ENCODE measurements at regions not wholly inside any gene's neighbourhood (a gene's known extent, or its start where the extent isn't known, plus 50 kb on each side); places are given as distances from the start of the nearest gene placed in this dataset.
"Not testable (repeated sequence)": the region's sequence is repeated elsewhere in the genome, so short reads cannot be mapped to it uniquely, and the experiment has no call there.

DNA sequence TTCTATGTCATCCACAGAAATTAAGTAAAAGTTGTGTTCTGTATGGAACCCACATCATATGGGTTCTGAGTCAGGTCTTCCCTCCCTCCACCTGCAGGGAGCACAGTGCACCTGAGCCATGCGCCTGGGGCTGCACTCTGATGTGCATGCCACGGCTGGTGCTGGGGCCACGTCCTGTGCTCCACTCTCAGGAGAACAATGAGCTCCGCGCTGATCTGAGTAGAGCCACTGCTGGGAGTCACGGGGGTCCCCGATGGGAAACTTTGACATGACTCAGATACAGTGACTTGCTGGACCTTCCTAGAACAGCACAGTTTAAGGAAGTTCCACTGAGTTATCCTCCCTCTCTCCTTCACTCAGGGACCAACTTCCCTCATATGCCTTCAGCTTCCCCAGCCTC is 683.4 kb downstream of the TMEM121 start:
- Mint-ChIP-seq H3K36me3 (ENCODE audit: low read depth) (no peaks in the 10 kb centered on the region), H3K27ac (no peak overlapping the region), H3K4me1 (ENCODE audit: low read depth) (no peaks in the 10 kb centered on the region), H3K9me3 (no peaks in the 10 kb centered on the region), H3K27me3 (ENCODE audit: low read depth) (peaks cover 39% of the 10 kb centered on the region), H3K4me3 (ENCODE audit: low read depth) (no peak overlapping the region)
- no peak for DNase-seq (ENCODE audit: low spot score)
- intact Hi-C loops (cut with micrococcal nuclease), result no loop called here

DNA sequence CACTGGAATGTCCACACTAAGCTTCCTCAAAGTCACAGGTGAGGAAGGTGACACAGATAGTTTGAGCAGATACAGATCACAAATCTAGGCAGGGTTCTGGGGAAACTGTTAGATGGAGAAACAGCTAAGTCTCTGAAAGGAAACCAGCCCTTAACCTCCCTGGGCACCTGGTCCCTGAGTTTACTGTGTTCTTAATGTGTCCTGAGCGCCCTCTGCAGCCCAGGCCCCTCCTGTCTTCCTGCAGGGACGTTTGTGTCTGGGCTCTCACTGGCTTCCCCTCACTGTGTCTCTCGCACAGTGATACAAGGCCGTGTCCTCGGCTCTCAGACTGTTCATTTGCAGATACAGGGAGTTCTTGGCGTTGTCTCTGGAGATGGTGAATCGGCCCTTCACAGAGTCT is 684.3 kb downstream of the TMEM121 start:
- intact Hi-C loops (cut with micrococcal nuclease), result no loop called here
- Mint-ChIP-seq H3K4me3 (ENCODE audit: low read depth) (no peak overlapping the region), H3K27me3 (ENCODE audit: low read depth) (peaks cover 41% of the 10 kb centered on the region), H3K9me3 (no peaks in the 10 kb centered on the region), H3K27ac (no peak overlapping the region), H3K36me3 (ENCODE audit: low read depth) (no peaks in the 10 kb centered on the region), H3K4me1 (ENCODE audit: low read depth) (no peaks in the 10 kb centered on the region)
- no peak for DNase-seq (ENCODE audit: low spot score)

DNA sequence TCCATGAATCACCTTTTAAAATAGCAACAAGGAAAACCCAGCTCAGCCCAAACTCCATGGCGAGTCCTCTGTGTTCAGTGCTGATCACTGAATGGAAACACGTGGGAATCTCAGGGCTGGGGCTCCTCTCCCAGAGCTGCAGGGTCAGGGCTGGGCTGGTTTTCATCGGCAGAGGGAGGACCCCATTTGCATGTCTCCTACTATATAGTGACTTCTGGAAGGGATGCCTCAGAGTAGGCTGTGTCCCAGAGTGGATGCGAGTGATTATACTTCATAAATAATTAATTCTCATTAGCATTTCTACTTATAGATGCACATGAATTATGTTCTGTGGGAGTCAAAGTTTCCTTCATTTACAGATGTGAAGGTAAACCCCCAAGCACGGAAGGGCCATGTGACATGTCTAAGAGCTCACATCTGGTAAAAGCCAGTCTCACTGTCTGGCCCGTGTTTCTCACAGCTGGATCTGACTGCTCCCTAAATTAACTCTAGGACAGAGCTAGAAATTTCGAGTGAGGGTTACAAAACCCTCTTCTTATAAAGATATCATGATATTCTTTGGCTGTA is 685.0 kb downstream of the TMEM121 start:
- H3K4me3 Mint-ChIP-seq (ENCODE audit: low read depth), result no peak overlapping the region
- no peaks in the 10 kb centered on the region for H3K36me3 Mint-ChIP-seq (ENCODE audit: low read depth)
- H3K9me3 Mint-ChIP-seq, result no peaks in the 10 kb centered on the region
- intact Hi-C loops (cut with micrococcal nuclease), result no loop called here
- DNase-seq (ENCODE audit: low spot score), result no peak
- no peaks in the 10 kb centered on the region for H3K4me1 Mint-ChIP-seq (ENCODE audit: low read depth)
- H3K27ac Mint-ChIP-seq, result no peak overlapping the region
- H3K27me3 Mint-ChIP-seq (ENCODE audit: low read depth), result peaks cover 39% of the 10 kb centered on the region

DNA sequence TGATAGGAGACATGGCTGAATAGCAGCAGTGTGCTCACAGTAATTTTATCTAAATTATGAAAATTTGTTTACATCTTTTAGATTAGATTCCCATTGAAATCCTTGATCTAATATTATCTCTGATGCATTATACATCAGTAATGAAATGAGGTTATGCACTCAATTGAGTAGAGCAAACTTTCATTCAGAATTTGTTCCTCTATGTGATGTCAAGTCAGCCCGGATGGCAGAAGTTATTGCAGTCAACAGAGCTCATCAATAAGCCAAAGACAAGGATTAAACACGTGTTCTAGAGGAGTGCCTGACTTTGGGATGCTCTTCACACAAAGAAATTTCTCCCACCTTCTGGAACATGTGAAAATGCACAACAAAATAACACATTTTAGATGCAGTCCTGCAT is 688.8 kb downstream of the TMEM121 start:
- Mint-ChIP-seq H3K4me3 (ENCODE audit: low read depth) (no peak overlapping the region), H3K4me1 (ENCODE audit: low read depth) (no peaks in the 10 kb centered on the region), H3K36me3 (ENCODE audit: low read depth) (no peaks in the 10 kb centered on the region), H3K27me3 (ENCODE audit: low read depth) (peaks cover 21% of the 10 kb centered on the region), H3K27ac (no peak overlapping the region), H3K9me3 (no peaks in the 10 kb centered on the region)
- intact Hi-C loops (cut with micrococcal nuclease), result no loop called here
- DNase-seq (ENCODE audit: low spot score), result no peak

DNA sequence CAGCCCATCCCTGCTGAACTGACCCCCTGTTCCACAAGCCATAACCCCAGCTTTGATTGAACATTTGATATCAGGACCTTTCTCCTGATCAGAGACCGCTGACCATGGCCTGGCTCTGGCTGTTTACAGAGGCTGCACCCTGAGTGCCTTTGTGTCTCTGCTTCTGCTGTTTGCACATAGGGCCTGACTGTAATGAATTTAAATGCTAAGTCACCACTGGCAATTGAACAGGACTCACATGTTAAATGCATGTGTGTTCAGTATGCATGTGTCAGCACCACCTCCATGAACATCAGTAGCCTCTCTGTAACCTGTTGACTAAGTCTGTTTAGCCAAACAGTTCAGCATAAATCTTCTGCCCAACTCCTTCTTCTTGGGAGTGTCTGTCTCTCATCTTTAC is 690.3 kb downstream of the TMEM121 start:
- peaks cover 21% of the 10 kb centered on the region for H3K27me3 Mint-ChIP-seq (ENCODE audit: low read depth)
- H3K36me3 Mint-ChIP-seq (ENCODE audit: low read depth), result no peaks in the 10 kb centered on the region

DNA sequence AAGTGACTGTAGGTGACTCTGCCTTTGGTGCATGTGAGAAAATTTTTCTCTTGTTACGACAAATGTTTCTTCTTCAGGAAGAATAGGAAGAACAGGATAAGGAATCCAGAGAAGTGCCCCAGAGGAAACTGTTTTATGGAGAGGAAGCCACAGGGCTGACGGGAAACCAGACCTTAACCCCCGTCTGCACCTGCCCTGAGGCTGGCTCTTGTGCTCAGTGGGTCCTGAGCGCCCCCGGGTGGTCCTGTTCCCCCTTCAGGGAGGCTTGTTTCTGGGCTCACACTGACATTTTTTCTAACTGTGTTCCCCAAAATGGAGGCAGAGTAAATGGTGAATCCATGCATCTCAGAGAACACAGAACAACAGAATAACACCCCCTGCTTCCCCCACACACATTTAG is 691.8 kb downstream of the TMEM121 start:
- Mint-ChIP-seq H3K27ac (no peak overlapping the region), H3K27me3 (ENCODE audit: low read depth) (peaks cover 22% of the 10 kb centered on the region), H3K4me3 (ENCODE audit: low read depth) (no peak overlapping the region), H3K4me1 (ENCODE audit: low read depth) (peaks cover 5% of the 10 kb centered on the region), H3K36me3 (ENCODE audit: low read depth) (no peaks in the 10 kb centered on the region), H3K9me3 (no peaks in the 10 kb centered on the region)
- no peak for DNase-seq (ENCODE audit: low spot score)
- intact Hi-C loops (cut with micrococcal nuclease), result no loop called here

More for the DNA sequence above, 690.3 kb downstream of the TMEM121 start:
- no peaks in the 10 kb centered on the region for H3K9me3 Mint-ChIP-seq
- H3K4me1 Mint-ChIP-seq (ENCODE audit: low read depth), result no peaks in the 10 kb centered on the region
- no peak for DNase-seq (ENCODE audit: low spot score)
- H3K27ac Mint-ChIP-seq, result no peak overlapping the region
- intact Hi-C loops (cut with micrococcal nuclease), result no loop called here
- H3K4me3 Mint-ChIP-seq (ENCODE audit: low read depth), result no peak overlapping the region

DNA sequence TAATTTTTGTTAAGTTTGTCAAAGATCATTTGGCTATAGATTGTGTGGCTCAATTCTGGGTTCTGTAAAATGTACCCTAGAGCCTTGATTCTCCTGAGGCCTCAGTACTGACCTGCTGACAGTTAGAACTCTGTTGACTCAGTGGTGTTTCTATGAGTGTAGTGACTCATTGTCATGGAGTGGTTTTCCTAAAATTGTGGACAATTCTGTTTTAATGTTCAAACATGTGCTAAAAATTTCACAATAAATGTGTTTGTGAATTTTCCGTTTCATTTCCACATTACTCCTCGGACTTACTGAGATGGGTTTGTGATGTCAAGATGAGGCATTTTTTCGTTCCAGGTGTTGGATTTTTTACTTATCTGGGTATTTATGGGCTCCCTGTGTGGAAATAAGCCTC is 695.9 kb downstream of the TMEM121 start:
- H3K4me1 Mint-ChIP-seq (ENCODE audit: low read depth), result peaks cover 20% of the 10 kb centered on the region

DNA sequence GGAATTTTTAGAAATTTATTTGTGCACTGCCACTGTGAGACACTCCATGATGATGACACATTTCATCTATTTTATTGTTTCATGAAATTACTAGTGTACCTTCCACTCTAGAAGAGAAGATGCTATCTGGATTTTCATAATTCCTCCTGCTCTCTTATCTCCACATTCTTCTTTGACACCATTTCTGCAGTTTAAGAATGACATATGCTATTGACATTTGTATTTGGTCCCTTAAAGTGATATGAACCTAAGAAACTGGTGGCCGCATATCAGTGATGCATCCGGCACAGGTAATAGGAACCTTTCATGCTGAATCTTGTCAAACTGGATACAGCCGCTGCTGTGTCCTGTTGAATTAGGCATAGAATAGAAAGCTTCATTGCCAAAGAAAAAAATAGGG is 696.3 kb downstream of the TMEM121 start:
- no peak for DNase-seq (ENCODE audit: low spot score)
- intact Hi-C loops (cut with micrococcal nuclease), result loop anchor here (10.0 kb wide), 1 partner anchor 48 kb away; no protein-coding TSS in a partner anchor
- Mint-ChIP-seq H3K4me3 (ENCODE audit: low read depth) (no peak overlapping the region), H3K36me3 (ENCODE audit: low read depth) (no peaks in the 10 kb centered on the region), H3K4me1 (ENCODE audit: low read depth) (peaks cover 20% of the 10 kb centered on the region), H3K9me3 (no peaks in the 10 kb centered on the region), H3K27ac (no peak overlapping the region), H3K27me3 (ENCODE audit: low read depth) (peaks cover 8% of the 10 kb centered on the region)

More for the DNA sequence above, 695.9 kb downstream of the TMEM121 start:
- DNase-seq (ENCODE audit: low spot score), result no peak
- intact Hi-C loops (cut with micrococcal nuclease), result loop anchor here (10.0 kb wide), 1 partner anchor 48 kb away; no protein-coding TSS in a partner anchor
- Mint-ChIP-seq H3K27me3 (ENCODE audit: low read depth) (peaks cover 8% of the 10 kb centered on the region), H3K4me3 (ENCODE audit: low read depth) (no peak overlapping the region), H3K36me3 (ENCODE audit: low read depth) (no peaks in the 10 kb centered on the region), H3K9me3 (no peaks in the 10 kb centered on the region), H3K27ac (no peak overlapping the region)

DNA sequence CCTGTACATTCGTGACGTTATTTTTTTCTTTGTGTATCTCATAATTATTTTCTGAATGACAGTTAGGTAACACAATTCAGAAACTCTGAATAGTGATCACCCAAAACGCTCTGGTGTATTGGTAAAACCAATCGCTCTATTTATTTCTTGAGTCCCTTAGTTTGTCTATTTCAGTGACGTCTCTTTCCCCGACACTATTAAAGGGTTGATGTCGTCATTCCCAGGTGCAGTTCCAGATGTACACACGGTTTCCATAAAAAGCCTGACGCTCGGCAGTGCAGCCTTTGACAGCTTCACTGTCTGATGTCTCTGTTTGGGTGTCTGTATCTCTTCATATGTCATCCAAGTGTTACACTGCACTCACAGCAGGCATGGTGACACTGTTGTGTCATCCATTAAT is 701.4 kb downstream of the TMEM121 start:
- no peak for DNase-seq (ENCODE audit: low spot score)
- Mint-ChIP-seq H3K27ac (no peak overlapping the region), H3K9me3 (no peaks in the 10 kb centered on the region), H3K27me3 (ENCODE audit: low read depth) (no peaks in the 10 kb centered on the region), H3K4me1 (ENCODE audit: low read depth) (peaks cover 33% of the 10 kb centered on the region), H3K4me3 (ENCODE audit: low read depth) (no peak overlapping the region), H3K36me3 (ENCODE audit: low read depth) (no peaks in the 10 kb centered on the region)
- intact Hi-C loops (cut with micrococcal nuclease), result loop anchor here (10.0 kb wide), 1 partner anchor 53 kb away; no protein-coding TSS in a partner anchor

DNA sequence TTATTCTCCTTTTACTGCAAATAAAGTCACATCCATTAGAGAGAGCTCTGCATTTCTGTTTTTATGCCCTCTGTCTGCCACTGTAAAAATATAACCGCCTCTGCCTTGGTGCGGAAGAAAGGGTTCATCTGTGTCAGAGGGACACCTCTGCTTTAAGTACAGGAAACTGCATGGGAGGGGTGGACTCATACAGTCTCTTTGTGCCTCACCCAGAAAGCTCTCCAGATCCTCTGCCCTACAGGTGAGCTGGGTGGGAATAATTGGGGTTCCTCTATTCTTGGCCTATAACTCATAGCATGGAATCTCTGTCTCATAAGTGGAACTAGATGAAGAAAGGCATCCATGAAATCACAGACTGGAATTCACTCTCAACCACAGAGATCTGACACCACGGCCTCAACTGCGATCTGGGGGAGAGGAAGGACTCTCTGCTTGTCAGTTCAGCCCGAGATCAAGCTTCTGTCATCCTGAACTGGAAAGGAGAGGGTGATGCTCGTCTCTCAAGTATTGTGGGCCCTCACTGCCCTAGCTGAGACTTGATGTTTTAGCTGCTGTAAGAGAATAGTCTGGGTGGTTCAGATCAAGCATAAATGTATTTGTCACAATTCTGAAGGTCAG is 702.3 kb downstream of the TMEM121 start:
- no peak for DNase-seq (ENCODE audit: low spot score)
- intact Hi-C loops (cut with micrococcal nuclease), result loop anchor here (10.0 kb wide), 1 partner anchor 54 kb away; no protein-coding TSS in a partner anchor

DNA sequence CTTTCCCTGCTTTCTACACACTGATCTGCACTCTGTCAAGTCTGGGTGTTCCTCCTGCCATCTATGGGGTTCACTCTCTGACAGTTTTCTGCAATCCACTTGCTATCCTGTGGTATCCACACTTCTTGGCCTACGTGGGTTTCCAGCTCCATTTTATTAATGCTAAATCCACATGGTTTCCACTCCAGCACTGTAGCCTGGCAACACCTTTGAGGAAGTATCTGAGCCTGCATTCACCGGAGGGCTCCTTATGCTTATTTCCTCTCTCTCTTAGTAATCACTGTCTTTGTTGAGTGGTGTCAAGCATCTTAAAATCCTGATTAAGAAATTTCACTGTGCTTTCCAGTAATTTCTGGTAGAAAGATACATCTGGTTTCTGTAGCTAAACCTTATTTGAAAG is 703.7 kb downstream of the TMEM121 start:
- Mint-ChIP-seq H3K9me3 (no peaks in the 10 kb centered on the region), H3K36me3 (ENCODE audit: low read depth) (no peaks in the 10 kb centered on the region), H3K4me1 (ENCODE audit: low read depth) (peaks cover 23% of the 10 kb centered on the region), H3K4me3 (ENCODE audit: low read depth) (no peak overlapping the region), H3K27me3 (ENCODE audit: low read depth) (no peaks in the 10 kb centered on the region), H3K27ac (no peak overlapping the region)
- no peak for DNase-seq (ENCODE audit: low spot score)
- intact Hi-C loops (cut with micrococcal nuclease), result no loop called here

More for the DNA sequence above, 702.3 kb downstream of the TMEM121 start:
- H3K27me3 Mint-ChIP-seq (ENCODE audit: low read depth), result no peaks in the 10 kb centered on the region
- H3K36me3 Mint-ChIP-seq (ENCODE audit: low read depth), result no peaks in the 10 kb centered on the region
- peak overlapping the region; percentile 15 for H3K4me3 Mint-ChIP-seq (ENCODE audit: low read depth)
- H3K4me1 Mint-ChIP-seq (ENCODE audit: low read depth), result peaks cover 33% of the 10 kb centered on the region
- H3K9me3 Mint-ChIP-seq, result no peaks in the 10 kb centered on the region
- peak overlapping the region; percentile 31 for H3K27ac Mint-ChIP-seq

DNA sequence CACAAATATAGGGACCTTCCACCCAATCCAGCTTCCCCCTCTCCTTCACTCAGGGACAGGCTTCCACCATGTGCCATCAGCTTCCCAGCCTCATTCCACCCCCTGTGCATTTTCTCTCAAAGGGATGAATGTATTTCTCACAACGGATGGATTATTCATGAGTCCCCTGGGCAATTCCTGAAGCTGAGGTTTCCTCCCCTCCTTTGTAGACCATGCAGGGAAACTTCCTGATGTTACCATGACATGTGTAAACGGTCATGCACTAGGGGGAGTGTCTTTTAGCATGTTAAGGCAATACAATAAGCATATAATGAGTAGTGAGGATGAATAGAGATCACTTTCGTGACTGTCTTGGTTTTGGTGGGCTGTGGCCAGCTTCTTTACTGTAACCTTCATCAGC is 706.8 kb downstream of the TMEM121 start:
- H3K4me3 Mint-ChIP-seq (ENCODE audit: low read depth); H3K27ac Mint-ChIP-seq; H3K9me3 Mint-ChIP-seq; H3K36me3 Mint-ChIP-seq (ENCODE audit: low read depth); DNase-seq (ENCODE audit: low spot score); intact Hi-C loops (cut with micrococcal nuclease): not testable (repeated sequence)
- H3K27me3 Mint-ChIP-seq (ENCODE audit: low read depth), result peaks cover 17% of the 10 kb centered on the region
- peaks cover 22% of the 10 kb centered on the region for H3K4me1 Mint-ChIP-seq (ENCODE audit: low read depth)

DNA sequence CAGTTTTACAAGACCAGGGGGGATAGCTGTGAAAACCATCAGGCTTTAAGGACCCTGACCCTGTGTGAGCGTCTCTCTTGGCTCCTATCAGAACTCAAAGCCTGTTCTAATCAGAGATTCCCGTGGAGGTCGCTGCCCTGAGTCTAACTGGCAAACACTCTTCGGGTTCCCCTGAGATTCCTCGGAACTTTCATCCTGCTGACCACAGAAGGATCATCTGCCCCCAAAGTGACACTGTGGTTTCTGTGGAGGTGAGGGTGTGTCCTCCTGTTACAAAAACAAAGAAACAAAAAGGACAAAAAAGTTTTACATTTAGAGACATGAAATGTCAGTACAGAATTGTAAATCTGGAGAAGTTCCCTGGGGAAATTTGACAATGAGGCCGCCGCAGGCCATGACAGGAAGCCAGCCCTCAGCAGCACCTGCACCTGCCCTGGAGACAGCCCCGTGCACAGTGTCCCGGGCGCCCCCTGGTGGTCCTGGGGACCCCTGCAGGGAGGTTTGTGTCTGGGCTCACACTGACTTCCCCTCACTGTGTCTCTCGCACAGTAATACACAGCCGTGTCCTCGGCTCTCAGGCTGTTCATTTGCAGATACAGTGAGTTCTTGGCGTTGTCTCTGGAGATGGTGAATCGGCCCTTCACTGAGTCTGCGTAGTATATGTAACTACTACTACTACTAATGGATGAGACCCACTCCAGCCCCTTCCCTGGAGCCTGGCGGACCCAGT is 708.3 kb downstream of the TMEM121 start:
- DNase-seq (ENCODE audit: low spot score); H3K27ac Mint-ChIP-seq; H3K9me3 Mint-ChIP-seq; H3K36me3 Mint-ChIP-seq (ENCODE audit: low read depth); H3K4me3 Mint-ChIP-seq (ENCODE audit: low read depth); intact Hi-C loops (cut with micrococcal nuclease): not testable (repeated sequence)
- Mint-ChIP-seq H3K27me3 (ENCODE audit: low read depth) (peaks cover 25% of the 10 kb centered on the region), H3K4me1 (ENCODE audit: low read depth) (peaks cover 14% of the 10 kb centered on the region)

All from activated T-helper 2 cell treated with anti-CD3 and anti-CD28 coated beads, Interferon-gamma antibody, Interleukin-2, Interleukin-4, amounts not matched to agents 10 μg/mL and 5 μg/mL and 100 μg/mL, durations not matched to agents 14 hours and 24 hours and 36 hours (primary cell).